SK-N-SH treated with all-trans-retinoic acid at 6 μM for 48 hours (cell line): ENCODE measurements at regions not wholly inside any gene's neighbourhood (a gene's known extent, or its start where the extent isn't known, plus 50 kb on each side); places are given as distances from the start of the nearest gene placed in this dataset.

Source experiments
- CREB5 ChIP-seq: fragments of 250-450 bp; sonication (Bioruptor Pico); IDR thresholded peaks from 2 replicates; pipeline ENCODE4 v1.5.1; 2020; ENCODE audit warnings: low read depth, mild to moderate bottlenecking, moderate library complexity
- CSRNP3 ChIP-seq: fragments of 250-450 bp; sonication (Bioruptor Pico); IDR thresholded peaks from 2 replicates; pipeline ENCODE4 v1.5.1; 2021; ENCODE audit warnings: mild to moderate bottlenecking, moderate library complexity

- TF ChIP-seq CSRNP3 (no peak), CREB5 (CRISPR knock-in tag) (no peak)
Observed at GRCh38 chr5:56567278-56567677, 248.1 kb upstream of the MAP3K1 start.
